HG03060 (cell line): ENCODE measurements at regions not wholly inside any gene's neighbourhood (a gene's known extent, or its start where the extent isn't known, plus 50 kb on each side); places are given as distances from the start of the nearest gene placed in this dataset.

Experiments used
- ATAC-seq: cut with Tn5 transposase; IDR thresholded peaks from one replicate; pipeline ENCODE4 v1.9.1; 2021; ENCODE audit warnings: low read depth, moderate number of reproducible peaks; ENCODE audit not compliant: unreplicated experiment

- ATAC-seq: no peak
Measured at GRCh38 chr6:14754751-14755513, 490.9 kb upstream of the JARID2 start.

DNA sequence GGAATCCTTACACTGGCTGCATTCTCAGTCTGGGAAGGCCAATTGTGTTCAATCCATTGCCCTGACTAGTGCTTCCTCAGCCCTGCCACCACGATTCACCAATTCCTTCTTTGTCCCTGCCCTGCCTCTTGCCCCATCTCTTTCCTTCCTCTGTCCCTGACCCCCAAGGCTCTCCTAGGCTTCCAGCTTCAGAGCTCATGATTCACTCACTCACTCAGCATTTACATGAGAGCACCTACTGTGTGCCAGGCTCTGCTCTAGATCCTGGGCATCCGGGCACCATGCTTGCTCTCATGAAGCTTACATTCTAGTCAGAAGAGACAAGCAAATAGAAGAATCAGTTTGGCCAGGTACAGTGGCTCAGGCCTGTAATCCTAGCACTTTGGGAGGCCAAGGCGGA lies 489.5 kb upstream of the JARID2 start:
- no peak for ATAC-seq

DNA sequence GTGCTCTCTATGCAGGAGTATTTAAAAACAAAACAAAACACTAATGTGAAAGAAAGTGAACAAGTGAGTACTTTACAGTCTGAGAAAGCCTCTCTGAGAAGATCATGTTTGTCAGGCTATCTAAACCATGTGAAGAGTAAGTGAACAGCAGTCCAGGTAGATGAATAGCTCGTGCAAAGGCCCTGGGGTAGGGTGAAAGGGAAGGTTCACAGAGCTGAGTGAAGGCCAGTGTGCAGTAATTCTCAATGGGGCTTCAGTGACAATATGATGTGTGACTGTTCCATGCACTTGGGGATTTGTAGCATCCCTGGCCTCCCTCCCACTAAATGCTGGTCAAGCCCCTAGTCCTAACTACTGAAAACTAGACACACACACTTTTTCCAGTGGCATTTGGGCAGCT lies 488.9 kb upstream of the JARID2 start:
- no peak for ATAC-seq

- no peak for ATAC-seq
Measured at GRCh38 chr6:14757418-14757817, 488.5 kb upstream of the JARID2 start.

GRCh38 chr6:14758421-14759081 lies 487.3 kb upstream of the JARID2 start:
- no peak for ATAC-seq

- ATAC-seq: no peak
Measured at GRCh38 chr6:14759976-14760672, 485.7 kb upstream of the JARID2 start.

- ATAC-seq: no peak
Measured at GRCh38 chr6:14762077-14762476, 483.8 kb upstream of the JARID2 start.

- no peak for ATAC-seq
Measured at GRCh38 chr6:14763139-14763538, 482.7 kb upstream of the JARID2 start.

DNA sequence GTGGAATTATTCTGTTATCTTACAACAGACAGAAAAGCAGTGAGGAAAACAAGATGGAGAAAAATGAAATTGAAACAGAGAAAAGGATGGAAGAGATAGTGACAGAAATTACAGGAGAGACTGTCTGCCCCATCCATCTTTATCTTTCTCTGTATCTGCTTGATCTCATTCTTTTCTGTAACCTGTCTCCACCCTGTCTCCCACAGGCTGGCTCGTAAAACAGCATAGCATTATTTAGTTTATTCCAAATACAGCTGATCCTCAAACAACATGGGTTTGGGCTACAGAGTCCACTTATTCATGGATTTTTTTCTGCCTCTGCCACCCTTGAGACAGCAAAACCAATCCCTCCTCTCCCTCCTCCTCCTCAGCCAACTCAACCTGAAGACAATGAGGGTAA lies 482.3 kb upstream of the JARID2 start:
- no peak for ATAC-seq

GRCh38 chr6:14765106-14765505 lies 480.8 kb upstream of the JARID2 start:
- no peak for ATAC-seq

DNA sequence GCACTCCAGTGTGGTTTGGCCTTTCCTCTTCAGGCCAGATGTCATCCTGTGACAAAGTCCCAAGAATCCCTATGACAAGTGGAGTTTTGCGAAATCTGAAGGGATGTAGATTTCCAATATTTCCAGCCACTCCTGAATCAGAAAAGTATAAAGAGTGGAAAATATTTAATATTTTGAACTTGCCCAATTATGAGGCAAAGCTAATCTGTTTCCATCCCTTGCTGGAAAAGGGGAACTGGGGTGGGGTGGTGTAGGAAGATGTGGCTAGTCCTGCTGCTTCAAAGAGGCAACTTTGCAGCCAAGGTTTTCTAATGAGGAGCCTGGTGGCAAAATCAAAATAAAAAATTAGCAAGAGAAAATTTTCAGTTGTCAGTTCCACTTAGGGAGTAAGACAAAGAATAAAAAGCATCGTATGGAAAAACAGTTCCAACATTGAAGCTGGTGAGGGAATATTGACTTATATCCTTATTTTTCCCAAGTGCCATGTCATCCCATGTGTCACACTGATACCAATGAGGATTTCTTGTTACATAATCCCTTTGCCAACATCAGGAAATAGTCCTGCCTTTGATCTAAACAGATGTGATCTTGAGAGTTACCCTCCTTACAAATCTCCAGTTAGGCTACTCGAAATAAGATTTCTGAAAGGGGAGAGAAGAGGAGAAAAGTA lies 480.0 kb upstream of the JARID2 start:
- no peak for ATAC-seq

- no peak for ATAC-seq
Measured at GRCh38 chr6:14766391-14766994, 479.4 kb upstream of the JARID2 start.

- ATAC-seq: no peak
Measured at GRCh38 chr6:14767226-14767625, 478.6 kb upstream of the JARID2 start.

DNA sequence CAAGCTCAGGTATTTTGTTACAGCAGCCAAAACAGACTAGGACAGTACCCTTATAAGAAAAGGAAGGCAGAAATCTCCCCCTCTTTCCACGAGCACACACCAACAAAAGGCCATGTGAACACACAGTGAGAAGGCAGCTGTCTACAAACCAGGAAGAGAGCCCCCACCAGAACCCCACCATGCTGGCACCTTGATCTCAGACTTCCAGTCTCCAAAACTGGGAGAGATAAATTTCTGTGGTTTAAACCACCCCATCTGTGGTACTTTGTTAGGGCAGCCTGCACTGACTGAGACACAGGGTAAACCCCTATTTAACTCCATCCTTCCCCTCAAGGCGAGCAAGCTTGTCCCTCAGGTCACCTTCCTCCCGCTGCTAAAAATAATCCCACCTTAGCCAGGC lies 475.8 kb upstream of the JARID2 start:
- no peak for ATAC-seq

GRCh38 chr6:14770572-14770971 lies 475.3 kb upstream of the JARID2 start:
- no peak for ATAC-seq

DNA sequence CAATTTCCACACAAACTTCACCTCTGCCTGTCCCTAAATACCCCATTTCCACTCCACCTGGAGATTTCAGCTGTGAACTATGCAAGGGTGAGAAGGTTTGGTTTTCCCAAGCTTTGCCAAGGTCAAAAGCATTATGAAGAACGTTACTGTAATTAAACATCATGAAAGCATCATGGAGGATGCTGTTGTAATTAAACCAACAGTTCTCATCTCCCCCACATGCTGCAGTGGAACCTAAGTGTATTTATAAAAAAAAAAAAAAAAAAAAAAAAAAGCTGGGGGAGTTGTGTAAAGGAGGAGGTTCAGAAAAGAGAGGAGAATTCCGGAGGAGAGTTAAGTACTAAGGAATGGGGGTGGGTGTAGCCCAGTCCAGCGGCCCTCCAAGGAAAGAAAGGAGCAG lies 474.9 kb upstream of the JARID2 start:
- no peak for ATAC-seq

- no peak for ATAC-seq
Measured at GRCh38 chr6:14772188-14772587, 473.7 kb upstream of the JARID2 start.

DNA sequence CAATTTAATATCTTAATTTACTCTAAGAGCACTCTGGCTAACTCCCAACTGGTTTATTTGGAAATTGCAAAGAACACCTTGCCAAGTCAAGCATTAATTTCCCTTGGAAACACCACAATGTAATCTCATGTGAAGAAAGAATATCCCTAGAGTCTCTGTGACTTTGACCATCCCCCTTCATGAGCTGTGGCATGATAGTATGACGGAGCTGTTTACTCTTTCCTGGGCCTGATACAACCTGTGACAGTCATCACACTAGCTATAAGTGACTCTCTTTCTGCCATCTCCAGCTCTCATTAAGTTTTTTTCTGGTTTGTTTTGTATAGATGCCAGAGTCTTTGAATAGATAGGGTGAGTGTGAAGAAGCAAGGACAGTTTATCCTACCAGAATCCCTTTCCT lies 470.3 kb upstream of the JARID2 start:
- ATAC-seq: no peak

DNA sequence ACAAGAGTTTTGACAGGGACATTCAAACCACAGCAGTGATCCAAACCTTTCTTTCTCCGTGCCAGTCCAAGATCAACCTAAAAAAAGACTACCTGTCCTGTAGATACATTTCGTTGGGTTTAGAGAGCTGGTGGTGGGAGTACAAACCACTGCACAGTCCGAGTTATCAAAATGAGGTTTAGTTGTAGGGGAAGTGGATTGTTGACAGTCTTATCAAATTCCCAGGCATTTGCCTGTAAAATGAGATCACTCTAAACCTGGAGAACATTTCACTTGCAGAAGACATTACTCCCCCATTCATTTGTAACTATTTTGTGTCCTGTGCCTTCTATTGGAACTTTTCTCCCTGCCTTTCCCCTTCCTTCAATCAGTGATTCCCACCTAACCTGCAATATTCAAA lies 469.6 kb upstream of the JARID2 start:
- no peak for ATAC-seq

DNA sequence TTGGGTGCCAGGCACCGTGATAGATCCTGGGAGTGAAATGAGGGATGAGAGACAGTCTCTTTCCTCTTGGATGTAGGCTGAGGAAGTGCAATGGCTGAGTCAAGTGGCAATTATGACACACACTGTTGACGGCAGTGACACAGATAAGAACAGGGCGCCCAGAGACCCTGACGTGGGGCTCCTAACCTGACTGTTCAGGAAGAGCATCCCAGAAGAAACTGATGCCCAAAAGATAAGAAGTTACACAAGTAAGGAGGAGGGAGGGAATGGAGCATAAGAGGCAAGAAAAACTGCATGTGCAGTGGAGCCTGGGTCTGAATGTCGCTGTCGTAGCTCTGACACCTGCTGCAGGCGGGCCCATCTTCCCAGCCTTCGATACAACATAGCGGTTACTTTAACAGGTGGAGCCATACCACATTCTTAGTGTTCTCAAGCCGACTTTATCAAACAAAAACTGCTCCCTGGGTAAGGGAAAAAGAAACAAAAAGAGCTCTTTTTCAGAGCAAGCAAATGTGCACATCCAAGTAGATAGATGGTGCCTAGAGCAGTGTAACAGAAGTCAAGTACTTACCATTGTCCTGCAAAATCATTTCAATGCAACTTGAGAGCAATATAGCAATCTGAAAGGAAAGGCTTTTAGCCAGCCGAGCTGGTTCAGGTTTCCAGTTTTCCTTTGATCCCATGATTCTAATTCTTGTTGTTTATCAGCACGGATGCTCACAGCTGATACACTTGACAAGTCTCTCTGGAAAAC lies 463.9 kb upstream of the JARID2 start:
- no peak for ATAC-seq
